ENCODE measurements at regions not wholly inside any gene's neighbourhood (a gene's known extent, or its start where the extent isn't known, plus 50 kb on each side); places are given as distances from the start of the nearest gene placed in this dataset.

- H3K4me1 ChIP-seq (ENCODE audit: insufficient read depth) = peaks cover 8% of the 10 kb centered on the region; the same call in 1 of the 2 replicates
- Mint-ChIP-seq H3K4me1 (peaks cover 15% of the 10 kb centered on the region), H3K36me3 (ENCODE audit: low read depth) (no peaks in the 10 kb centered on the region), H3K9me3 (no peaks in the 10 kb centered on the region; the same call in 2 of the 3 replicates), H3K27ac (no peak overlapping the region), H3K27me3 (ENCODE audit: insufficient read depth, low read depth, poor library complexity) (peaks cover 3% of the 10 kb centered on the region), H3K4me3 (no peak overlapping the region)
- no peaks in the 10 kb centered on the region for H3K9me2 ChIP-seq (ENCODE audit: insufficient read depth)
- no peaks in the 10 kb centered on the region for H3K27me3 ChIP-seq (ENCODE audit: insufficient read depth)
- no peak overlapping the region for H3K4me2 ChIP-seq
- H3K36me3 ChIP-seq (ENCODE audit: insufficient read depth) = no peaks in the 10 kb centered on the region
- no peak overlapping the region for H3K27ac ChIP-seq (ENCODE audit: low read depth)
- H3F3A ChIP-seq (replicated peaks; ENCODE audit: low read depth) = no peaks in the 10 kb centered on the region
- TF ChIP-seq ZNF114 (CRISPR knock-in tag; IDR thresholded peaks at IDR 0.05) = no peak
- no peak for TF ChIP-seq ETS1 (IDR thresholded peaks at IDR 0.05)
- TF ChIP-seq CREB1 (CRISPR knock-in tag; IDR thresholded peaks at IDR 0.05; ENCODE audit: low read depth) = no peak
- no peak for TF ChIP-seq CTCF (conservative IDR thresholded peaks at IDR 0.05; ENCODE audit: low read depth in 2 of 2)
- no peak for TF ChIP-seq ZNF462 (CRISPR knock-in tag; IDR thresholded peaks at IDR 0.05)
- no peak for TF ChIP-seq JUNB (IDR thresholded peaks at IDR 0.05; ENCODE audit: unreplicated experiment)
- no peak for TF ChIP-seq EZH2phosphoT487 (IDR thresholded peaks at IDR 0.05; ENCODE audit: unreplicated experiment)
- TF ChIP-seq STAT1 (IDR thresholded peaks at IDR 0.05; ENCODE audit: unreplicated experiment) = no peak
- no peak for TF ChIP-seq ZNF331 (CRISPR knock-in tag; IDR thresholded peaks at IDR 0.05; ENCODE audit: low read depth)
- no peak for TF ChIP-seq POLR2AphosphoS5 (IDR thresholded peaks at IDR 0.05; ENCODE audit: low read depth)
- TF ChIP-seq REST (IDR thresholded peaks at IDR 0.05; ENCODE audit: unreplicated experiment) = no peak
- no peak for TF ChIP-seq NANOG (IDR thresholded peaks at IDR 0.05; ENCODE audit: borderline replicate concordance)
- TF ChIP-seq EZH2 (IDR thresholded peaks at IDR 0.05; ENCODE audit: low read depth, unreplicated experiment) = no peak
- no peaks in the 10 kb centered on the region for H4K20me1 ChIP-seq (replicated peaks; ENCODE audit: insufficient read depth)
- no peak for ATAC-seq
- no peak for DNase-seq (ENCODE audit: low spot score)
- no peak overlapping the region for H2AFZ ChIP-seq
- no peak overlapping the region for H3K4me3 ChIP-seq
- no peaks in the 10 kb centered on the region for H3K79me2 ChIP-seq (replicated peaks; ENCODE audit: insufficient read depth)
Observed at GRCh38 chrX:3178329-3178728, 137.1 kb downstream of the ARSF start.
